T-helper 1 cell (primary cell): ENCODE measurements at regions not wholly inside any gene's neighbourhood (a gene's known extent, or its start where the extent isn't known, plus 50 kb on each side); places are given as distances from the start of the nearest gene placed in this dataset.

Experiments
- DNase-seq, 5 donors: peaks; one replicate each; pipeline ENCODE4 v3.0.0-alpha.2; 2012 to 2020

DNA sequence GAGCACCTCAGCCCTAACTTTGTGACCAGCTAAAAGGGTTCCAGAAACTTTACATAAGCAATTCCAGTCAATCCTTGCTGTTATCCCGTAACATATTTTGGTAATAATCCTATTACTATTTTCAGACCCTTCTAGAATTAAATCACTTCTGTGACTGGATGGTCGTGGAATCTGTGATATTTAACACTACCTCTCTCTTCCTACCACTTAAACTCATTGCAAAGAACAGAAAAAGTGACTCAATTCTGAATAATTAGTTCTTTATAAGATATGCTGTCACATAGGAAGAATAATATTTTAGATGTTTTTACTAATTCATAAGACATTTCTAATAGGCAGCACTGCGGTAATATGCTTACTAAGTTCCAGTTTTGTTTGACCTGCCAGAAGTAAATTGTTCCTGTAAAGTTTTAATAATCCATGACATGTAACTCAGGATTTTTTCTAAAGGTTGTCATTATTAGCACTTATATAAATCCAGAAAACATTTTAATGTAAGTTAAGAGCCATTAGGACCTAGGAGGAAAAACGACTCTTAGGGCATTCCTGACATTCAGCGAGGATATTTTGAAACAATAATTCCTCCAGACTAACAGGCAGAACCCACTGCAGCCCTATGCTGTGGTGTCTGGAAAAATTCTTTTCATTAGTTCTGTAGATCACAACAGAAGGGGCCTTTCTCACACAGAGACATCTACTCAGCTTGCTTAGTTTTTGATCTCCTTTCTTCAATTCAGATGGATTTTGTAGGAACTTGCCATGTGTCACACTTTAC lies 113.3 kb upstream of the MBNL1 start:
- DNase-seq = no peak

DNA sequence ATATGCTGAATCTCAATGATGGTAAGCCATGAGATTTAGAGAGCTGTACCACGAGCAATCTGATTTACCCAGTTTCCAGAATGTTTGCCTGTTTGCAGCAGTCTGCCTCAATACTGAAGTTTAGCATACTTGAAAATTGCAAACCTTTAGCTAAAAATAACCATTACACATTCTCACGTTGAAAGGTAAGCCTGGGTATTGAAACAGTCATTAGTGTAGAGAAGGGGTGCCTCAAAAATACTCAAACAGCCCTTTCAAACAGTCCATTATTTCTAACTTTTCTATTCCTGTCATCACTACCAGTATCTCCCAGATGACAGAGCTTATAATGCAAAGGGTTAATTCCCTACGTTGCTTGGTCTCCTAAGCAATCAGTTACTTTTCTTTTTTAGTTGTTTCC lies 111.8 kb upstream of the MBNL1 start:
- DNase-seq = no peak

DNA sequence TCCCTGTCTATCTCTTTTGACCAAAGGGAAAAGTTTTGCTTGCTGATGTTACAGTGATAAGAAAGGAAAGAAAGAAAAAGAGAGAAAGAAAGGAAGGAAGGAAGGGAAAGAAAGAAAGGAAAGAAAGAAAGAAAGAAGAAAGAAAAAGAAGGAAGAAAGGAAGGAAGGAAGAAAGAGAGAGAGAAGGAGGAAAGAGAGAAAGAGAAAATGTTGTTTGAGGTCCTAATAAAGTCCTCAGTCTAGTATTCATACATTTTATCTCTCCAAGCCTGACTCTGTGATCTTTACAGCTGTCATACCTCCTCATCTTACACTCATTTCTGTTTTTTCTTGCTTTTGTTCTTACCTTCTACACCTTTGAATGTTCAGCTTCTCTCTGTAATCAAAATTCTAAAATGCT lies 111.4 kb upstream of the MBNL1 start:
- DNase-seq = no peak

DNA sequence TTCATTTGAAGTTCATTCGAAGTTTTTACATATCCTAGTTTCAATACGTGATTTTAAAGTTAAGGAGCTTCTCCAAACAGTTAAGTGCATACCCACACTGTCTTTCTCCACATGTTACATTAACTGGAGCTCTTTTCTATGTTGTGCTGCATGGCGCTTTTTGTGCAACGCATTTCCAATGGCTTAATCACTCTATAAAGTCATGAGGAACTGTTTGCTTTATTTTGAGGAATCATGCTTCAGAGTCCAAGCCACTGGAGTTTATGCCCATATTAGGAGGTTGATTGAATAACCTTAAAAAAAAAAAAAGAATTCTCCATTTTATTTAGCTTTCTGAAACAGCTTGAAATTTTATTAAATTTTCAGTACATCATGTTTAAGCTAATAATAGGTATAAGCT lies 109.4 kb upstream of the MBNL1 start:
- DNase-seq = no peak

DNA sequence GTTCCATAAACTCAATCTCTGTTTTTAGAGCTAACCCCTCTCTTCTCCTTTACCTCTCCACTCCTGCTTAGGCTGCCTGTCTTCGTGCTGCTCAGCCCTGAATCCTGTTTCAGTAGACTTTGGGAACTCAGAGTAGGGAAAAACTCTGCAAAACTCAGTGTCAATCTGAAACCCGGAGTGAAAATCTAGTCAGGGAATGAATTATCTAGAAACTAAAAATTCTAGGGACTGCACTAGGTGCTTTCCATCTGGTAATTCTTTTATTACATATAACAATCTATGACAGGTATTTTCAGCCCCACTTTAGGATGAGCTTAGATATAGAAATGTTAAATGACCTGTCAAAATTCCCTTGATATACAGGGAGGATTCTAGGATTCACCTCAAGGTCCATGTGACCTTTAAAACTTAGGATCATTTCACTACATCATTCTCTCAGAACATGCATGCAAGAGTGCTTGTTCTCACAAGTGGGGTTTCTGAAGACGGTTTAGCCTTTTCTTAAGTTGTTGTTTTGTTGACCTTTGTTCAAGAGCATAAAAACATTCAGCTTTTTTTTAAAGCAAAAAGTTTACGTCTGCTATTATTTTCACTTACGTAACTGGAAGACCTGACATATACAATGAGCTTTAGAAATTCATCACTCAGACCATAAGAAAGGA lies 108.2 kb upstream of the MBNL1 start:
- no peak for DNase-seq

DNA sequence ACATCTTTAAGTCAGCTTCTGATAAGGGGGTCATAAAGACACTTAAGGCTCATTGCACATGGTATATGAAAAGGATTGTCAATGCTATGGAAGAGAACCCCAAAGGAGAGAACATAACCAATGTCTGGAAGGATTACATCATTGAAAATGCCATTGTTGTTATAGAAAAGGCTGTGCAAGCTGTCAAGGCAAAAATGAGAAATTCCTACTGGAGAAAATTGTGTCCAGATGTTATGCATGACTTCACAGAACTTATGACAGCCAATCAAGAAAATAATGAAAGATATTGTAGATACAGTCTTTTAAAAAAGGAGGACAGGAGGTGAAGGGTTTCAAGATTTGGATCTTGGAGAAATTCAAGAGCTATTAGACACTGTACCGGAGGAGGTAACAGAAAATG lies 96.3 kb upstream of the MBNL1 start:
- no peak for DNase-seq

DNA sequence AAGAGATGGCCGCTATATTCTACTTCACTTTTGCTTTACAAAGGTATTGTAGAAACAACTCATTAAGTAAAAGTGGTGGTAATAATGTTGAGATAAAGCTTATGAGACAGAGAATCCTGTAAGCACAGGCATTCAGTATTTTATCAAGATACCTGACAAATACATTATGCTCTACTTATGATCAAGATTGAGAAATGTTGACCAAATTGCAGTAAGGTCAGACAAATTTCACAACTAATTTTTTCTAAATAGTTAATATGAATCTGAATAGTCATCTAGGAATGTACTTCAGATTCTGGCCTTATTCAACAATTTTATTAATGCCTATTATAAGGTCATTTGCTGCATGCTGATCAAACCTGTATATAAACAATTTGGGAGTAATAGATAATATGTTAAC lies 95.1 kb upstream of the MBNL1 start:
- no peak for DNase-seq

DNA sequence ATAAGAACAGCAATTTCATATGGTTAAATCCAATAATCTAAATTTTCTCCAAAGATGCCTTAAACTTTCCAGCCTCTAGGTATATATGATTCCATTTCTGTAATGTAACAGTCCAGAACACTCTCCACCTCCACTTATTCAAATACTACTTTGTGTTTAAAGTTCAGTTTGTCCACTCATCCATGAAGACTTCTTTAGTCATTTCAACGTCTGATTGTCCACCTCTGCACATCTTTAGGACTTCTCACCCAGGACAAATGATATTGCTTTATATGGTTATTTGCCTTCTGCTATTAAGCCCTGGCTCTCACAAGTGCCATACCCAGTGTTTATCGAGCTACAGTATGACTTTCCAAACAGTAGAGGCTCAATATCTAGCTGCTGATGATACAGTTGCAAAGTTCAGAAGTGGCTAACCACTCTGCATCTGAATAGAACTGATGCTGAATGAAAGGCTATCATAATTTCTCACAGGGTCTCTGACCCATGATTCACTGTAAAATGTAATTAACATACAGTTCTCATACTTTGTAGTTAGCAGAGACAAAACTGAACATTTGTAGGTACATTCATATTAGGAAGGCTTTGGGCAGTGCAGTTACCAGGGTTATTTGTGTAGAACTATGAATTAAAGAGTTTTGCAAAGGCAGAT lies 93.7 kb upstream of the MBNL1 start:
- DNase-seq = no peak

DNA sequence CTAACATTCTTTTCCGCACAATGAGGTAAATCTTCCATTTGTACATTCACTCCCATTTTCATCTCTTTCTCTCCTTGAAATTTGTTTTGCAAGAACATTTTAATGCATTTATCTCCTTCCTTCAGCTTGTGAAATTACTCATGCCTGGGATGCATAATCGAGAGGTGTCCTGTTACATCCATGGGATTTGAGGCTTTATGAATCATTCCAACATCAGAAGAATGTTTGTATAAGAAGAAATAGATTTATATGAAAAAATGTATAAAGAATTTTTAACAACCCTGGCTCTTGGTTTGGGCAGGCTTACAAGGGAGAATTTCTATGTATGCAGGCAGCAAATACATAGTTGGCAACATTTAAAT lies 93.2 kb upstream of the MBNL1 start:
- no peak for DNase-seq

DNA sequence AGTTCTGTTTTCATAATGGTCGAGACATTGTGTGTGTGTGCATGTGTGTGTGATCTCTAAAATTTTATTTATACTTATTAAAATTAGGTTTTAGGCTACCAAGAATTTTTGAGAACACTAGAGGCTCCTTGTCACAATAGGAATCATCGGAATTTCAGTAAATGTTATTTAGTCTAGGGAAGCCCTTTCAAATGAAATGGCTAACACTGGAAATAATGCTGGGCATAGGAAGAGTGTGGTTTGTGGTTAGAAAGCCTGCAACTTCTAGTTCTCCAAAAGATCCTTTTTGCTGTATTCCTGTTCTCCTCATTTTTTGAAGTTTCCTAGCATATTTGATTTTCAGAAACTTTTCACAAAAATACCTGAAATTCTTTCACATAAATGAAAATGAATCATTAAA lies 92.5 kb upstream of the MBNL1 start:
- DNase-seq = no peak

DNA sequence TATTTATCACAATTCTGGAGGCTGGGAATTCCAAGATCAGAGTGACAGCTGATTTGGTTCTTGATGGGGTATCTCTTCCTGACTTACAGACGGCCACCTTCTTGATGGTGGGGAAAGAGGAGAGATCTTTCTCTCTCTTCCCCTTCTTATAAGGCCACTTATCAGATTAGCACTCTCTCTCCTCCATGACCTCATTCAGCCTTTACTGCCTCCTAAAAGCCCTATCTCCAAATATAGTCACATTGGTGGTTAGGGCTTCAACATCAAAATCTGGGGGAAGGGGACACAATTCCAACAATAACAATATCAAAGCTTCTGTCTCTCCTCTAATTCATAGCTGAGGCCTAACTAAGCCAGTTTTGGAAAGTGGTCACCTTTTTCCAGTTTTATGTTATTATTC lies 91.7 kb upstream of the MBNL1 start:
- no peak for DNase-seq

DNA sequence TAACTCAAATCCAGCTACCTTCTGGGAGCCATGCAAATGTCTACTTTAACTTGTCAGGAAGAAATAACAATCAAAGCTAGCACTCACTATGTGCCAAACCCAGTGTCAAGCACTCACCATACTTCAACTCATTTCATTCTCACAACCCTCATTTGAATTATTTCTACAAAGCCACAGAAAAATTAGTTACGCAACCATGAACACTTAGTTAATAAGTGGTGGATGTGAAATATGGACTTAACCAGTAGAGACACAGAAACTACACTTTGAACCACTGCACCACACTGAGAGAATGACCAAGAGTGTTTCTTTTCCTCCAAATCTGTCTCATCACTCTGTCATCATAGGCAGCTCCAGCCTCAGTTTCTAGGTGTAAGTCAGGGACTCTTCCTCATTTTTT lies 91.0 kb upstream of the MBNL1 start:
- no peak for DNase-seq

DNA sequence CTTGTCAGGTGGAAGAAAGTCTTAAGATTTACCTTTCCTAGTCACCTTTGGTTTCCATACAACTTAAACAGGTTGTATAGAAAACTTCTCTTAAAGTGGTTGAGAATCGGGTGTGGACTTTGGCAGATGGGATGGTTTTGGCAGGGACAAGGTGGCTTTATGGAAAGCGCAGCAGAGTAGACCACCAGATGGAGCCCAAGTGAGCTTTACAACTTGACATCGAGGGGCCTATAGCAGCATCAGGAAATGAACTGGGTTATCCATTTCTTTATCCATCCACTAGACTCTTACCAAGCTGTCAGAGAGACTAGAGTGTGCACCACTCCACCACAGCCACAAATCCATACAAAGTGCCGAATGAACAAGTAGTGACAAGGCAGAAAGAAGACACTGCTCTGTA lies 85.3 kb upstream of the MBNL1 start:
- DNase-seq = peak in 4 of 5 donors; percentile 12 to 57 (median 33)

DNA sequence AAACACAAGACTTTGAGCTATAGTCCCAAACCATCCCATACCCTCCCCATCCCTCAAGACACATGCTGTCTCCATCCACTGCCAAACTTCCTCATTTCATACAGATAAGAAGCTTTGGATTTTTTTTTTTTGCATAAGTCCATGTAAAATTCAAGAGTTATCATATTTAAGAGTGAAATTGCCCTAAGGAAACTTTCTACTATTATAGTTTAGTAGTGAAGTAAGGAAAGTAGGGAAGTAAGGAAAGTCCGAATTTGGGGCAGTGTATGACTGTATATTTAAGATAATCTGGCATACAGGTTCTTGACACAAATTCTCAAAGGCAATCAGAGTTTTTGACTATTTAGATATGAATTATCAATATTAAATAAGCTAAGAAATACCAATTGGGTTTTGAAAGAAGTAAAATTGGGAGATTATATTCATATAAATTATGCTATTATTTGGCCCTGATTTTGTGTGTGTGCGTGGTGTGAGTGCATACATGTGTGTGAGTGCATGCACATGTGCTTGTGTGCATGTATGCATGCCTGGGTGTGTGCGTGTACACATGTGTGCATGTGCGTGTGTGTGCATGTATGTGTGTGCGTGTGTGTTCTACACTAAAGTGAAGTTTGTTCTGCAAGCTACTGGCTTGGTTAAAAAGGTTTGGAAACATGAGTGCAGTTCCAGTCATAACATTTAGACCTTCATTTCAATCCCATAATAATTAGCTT lies 83.6 kb upstream of the MBNL1 start:
- no peak for DNase-seq

DNA sequence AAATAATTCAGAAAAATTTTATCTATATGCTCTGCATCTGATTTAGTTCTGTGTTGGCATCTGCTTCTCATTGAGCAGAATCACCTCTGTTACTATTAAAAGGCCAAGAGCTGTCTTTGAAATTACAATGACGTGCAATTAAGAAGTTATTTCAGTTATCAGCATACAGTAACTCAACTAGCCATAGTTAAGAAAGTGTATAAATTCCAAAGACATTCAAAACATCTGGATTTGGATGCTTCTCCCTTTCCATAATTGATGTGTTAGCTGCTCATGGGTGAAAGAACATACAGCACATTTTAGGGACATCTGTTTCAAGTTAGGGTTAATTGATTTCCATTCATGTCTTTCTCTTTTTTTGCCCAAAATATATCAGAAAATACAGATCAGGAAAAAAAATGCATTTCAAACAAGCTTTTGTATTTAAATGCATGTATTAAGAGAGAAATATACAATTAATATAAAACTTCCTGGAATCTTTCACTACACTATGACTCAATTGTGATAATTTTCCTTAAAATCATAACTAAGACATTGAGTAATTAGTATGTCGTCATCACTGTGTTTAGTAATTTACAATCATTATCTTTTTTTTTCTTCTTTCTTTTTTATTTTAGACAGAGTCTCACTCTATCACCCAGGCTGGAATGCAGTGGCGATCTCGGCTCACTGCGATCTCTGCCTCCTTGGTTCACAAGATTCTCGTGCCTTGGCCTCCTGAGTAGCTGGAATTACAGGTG lies 82.7 kb upstream of the MBNL1 start:
- no peak for DNase-seq

DNA sequence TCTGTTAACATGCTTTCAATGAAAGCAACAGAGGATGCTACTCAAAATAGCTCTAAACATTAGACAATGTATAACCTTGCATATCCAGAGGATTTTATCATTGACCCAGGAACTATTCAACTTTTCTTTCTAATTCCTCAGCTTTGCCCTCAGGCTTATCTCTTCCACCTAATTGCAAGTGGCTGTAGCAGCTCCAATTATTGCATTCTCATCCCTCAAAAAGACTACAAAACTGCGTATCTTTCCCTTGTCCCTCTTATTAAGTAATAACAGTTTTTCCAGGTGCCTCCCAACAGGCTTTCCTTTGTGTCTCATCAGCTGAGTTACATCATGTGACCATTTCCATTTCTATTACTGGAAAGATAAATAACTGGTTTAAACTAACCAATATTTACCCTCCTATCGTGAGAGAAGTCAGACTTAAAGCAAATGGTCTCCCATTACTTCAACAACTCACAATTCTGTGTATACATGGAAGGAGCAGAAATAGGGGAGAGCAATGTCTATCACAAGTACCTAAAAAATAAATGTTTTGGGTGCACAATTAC lies 78.0 kb upstream of the MBNL1 start:
- no peak for DNase-seq

DNA sequence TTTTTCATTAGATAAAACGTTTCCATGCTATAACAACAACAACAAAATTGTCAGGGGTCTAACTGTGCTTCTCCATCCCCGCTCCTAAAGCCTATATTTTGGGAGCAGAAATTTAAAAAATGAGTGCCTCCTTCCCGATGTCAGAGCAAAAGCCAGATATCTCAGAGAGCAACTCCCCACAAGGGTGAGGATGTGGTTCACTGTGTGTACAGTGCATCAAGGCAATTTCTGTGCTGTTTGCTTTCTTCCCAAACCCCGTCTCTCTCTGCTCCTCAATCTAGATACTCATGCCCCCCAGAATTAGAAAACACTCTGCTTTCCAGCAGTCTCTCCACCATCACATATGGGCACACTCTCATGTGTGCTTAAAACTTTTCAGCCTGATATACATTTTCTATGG lies 76.7 kb upstream of the MBNL1 start:
- no peak for DNase-seq

DNA sequence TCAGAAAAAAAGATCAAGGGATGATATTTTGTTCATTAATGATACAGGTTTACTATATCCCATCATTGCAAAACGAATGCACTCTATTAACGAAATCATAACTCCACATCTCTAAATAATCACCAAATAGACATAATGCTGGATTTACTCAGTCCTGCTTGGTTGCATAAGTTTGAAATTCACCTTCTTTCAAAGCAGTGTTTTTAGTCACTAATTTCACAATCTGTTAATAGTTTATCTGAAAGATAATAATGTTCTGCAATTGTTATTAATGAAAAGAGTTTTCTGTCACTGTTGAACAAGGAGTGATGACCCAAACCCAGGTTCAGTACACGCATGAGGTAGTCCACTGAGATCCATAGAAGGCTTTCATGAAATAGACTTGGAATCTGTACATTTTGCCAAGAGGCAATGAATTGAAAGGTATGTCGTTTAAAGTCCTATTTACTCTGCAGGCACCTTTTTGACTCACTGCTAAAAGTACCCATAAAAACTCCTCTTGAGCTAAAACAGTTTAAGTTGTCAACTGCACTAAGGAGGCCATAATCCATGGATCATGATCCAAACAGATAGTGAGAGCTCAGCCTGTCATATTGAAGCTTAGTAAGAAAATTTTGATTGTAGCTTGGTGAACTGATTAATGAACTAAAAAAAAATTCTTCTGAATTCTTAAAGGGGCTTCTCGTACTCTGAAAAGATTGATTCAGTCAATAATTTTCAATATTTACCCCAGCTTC lies 75.6 kb upstream of the MBNL1 start:
- no peak for DNase-seq

DNA sequence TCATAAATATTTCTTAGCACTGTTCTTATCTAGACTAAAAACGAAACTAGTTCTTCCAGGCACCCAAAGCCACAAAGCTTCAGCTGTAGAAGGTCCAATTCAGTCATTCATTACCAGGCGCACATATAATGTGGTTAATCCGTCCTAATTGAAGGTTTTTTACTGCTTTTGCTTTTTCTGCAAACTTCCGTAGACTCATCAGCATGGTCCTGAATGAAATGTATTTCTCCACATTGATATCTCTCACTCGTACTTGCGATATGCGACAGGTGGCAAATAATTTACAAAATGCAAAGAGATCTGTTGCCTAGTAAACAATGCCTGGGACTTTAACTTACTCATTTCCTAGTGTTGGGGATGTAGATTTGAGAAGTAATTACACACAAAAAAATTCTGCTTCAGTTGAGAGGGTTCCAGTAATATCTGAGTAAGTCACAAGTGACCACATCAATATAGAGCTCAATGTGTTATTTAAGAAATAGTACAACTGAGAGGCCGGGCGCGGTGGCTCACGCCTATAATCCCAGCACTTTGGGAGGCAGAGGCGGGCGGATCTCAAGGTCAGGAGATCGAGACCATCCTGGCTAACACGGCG lies 75.0 kb upstream of the MBNL1 start:
- DNase-seq = peak in 1 of 5 donors; percentile 86

DNA sequence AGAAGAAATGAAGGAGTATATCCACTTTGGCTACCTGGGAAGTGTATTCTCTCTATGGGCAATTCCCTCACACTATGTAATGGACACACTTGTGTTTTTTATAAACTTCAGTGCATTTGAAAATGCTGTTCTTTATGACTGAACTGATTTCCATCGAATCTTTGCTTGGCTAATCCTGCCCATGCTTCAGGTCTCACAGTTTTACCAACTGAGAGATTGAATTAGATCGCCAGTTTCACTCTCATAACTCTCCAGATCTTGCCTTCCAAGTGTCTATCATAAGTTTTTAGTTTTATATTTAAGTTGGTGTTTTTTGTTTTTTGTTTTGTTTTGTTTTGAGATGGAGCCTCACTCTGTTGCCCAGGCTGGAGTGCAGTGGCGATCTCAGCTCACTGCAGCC lies 73.5 kb upstream of the MBNL1 start:
- DNase-seq = peak in 1 of 5 donors; percentile 33

DNA sequence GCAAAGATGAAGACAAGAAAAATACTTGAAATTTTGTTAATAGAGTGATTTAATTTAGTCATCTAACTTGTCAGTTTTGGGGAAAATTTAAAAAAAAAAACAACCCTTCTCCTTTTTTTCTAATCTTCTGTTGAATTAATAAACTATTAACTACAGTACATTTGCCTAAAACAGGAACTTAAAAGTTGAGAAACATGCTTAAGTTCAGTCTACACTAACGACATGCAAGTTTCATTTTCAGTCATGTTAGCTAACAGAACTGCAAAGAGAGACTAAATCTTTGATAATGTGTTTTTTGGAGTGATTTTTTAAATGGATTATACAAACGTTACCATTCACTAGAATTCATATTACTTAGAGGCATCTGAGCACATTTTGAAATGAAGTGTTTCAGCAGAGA lies 71.9 kb upstream of the MBNL1 start:
- peak in 1 of 5 donors; percentile 74 for DNase-seq
